H1 (cell line): ENCODE measurements at regions not wholly inside any gene's neighbourhood (a gene's known extent, or its start where the extent isn't known, plus 50 kb on each side); places are given as distances from the start of the nearest gene placed in this dataset.

Experiments
- HDAC2 ChIP-seq, 2 experiments: fragments of 300-600 bp in 1 of 2; sonication (generic) in 1 of 2; IDR thresholded peaks; 2 replicates each; pipeline ENCODE4 v1.6.1; 2011 to 2012; ENCODE audit warnings: low read depth in 2 of 2, low read length in 2 of 2, mild to moderate bottlenecking in 2 of 2, moderate library complexity in 2 of 2, borderline replicate concordance in 1 of 2, inconsistent platforms in 1 of 2

GRCh38 chr12:132397934-132398385, 68.6 kb upstream of the GALNT9 start (continued):
- TF ChIP-seq HDAC2 (IDR thresholded peaks at IDR 0.05; ENCODE audit: borderline replicate concordance in 1 of 2, low read depth in 2 of 2, low read length in 2 of 2): no peak
- TF ChIP-seq, all 59 proteins: peak for 0
